ENCODE measurements at regions not wholly inside any gene's neighbourhood (a gene's known extent, or its start where the extent isn't known, plus 50 kb on each side); places are given as distances from the start of the nearest gene placed in this dataset.

DNA sequence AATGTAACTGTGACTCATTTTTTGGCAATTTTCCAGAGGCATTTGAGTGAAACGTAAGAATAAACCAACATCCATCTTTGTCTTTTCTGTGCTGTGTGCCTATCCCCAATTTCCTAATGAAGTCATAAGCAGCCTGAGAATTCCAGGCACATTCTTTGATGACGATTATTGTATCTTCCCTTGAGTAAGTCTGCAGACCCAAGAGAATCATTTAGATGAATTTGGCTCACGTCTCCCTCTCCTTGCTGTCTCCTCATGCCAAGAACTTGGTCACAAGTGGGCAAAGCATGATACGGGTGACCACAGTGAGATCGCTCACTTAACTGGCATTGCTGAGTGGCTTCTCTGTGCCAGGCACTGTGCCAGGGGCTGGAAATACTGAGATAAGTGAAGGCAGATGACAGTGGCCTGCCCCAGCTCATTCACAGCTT, 384.5 kb upstream of the IL12A start:
- Histone ChIP-seq H3K4me2 (no peak overlapping the region), H4K20me1 (ENCODE audit: insufficient read depth) (no peaks in the 10 kb centered on the region), H3K9me2 (no peaks in the 10 kb centered on the region), H3K27me3 (ENCODE audit: insufficient read depth) (no peaks in the 10 kb centered on the region), H2AFZ (ENCODE audit: low read depth) (no peak overlapping the region), H3K4me3 (ENCODE audit: low read depth in 2 of 2, low read length in 1 of 2) (no peak overlapping the region), H3K36me3 (replicated peaks in 1 of 2; ENCODE audit: control insufficient read depth in 1 of 2, insufficient read depth in 2 of 2, low read length in 1 of 2) (no peaks in the 10 kb centered on the region), H3F3A (replicated peaks; ENCODE audit: insufficient read depth) (no peaks in the 10 kb centered on the region), H3K9me3 (0 out of 2 replicates have a peak, but pooled peaks cover 5% of the 10 kb centered on the region), H3K4me1 (ENCODE audit: control insufficient read depth in 1 of 2, insufficient read depth in 2 of 2, low read depth in 1 of 2, low read length in 1 of 2) (peaks cover 0 to 16% of the 10 kb centered on the region in 2 experiments; a peak in 2 of 4 replicates), H3K27ac (ENCODE audit: low read depth in 2 of 2, low read length in 1 of 2) (no peak overlapping the region; a peak in 1 of 4 replicates), H3K79me2 (ENCODE audit: insufficient read depth) (no peaks in the 10 kb centered on the region), H3K9ac (no peak overlapping the region)
- CTCF ChIA-PET = interaction anchor here (0.7 to 2.1 kb wide), 3 partner anchors 12 to 339 kb away, joined by 3 to 7 read pairs (median 3); no protein-coding TSS in a partner anchor
- 21% methylated on average over 5 of the region's 5 CpGs for WGBS (ENCODE audit: low lambda C conversion rate)
- TF ChIP-seq TCF12 (IDR thresholded peaks at IDR 0.05) = peak; percentile 30; the same call in 1 of the 2 replicates
- peak; percentile 20 for TF ChIP-seq NFIC (IDR thresholded peaks at IDR 0.05; ENCODE audit: borderline replicate concordance)
- no peak for TF ChIP-seq GABPA (IDR thresholded peaks at IDR 0.05; ENCODE audit: low read depth)
- POLR2A ChIA-PET = no interaction called here
- no peak for DNase-seq

DNA sequence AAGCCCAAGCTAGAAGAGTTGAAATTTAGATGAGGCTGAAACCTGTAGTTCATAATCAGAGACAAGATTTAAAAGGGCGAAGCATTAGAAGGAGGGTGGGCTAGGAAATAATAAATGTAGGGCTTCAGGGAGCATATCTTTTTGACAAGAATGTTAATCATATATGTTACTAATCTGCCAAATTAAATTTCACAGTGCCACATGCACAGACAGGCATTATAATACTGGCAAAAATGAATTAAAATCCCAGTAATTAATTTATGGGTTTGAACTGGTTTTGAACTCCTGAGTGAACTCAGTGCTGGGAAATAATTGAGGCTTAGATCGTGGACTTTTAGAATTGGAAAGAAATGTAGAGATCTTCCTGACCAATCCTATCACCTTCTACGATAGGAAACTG, 383.5 kb upstream of the IL12A start:
- 55% methylated on average over 3 of the region's 3 CpGs for WGBS (ENCODE audit: low lambda C conversion rate)
- Histone ChIP-seq H3F3A (replicated peaks; ENCODE audit: insufficient read depth) (no peaks in the 10 kb centered on the region), H3K9me3 (0 out of 2 replicates have a peak, but pooled peaks cover 2% of the 10 kb centered on the region), H3K4me3 (ENCODE audit: low read depth in 2 of 2, low read length in 1 of 2) (no peak overlapping the region), H3K9ac (no peak overlapping the region), H3K27ac (ENCODE audit: low read depth in 2 of 2, low read length in 1 of 2) (no peak overlapping the region), H3K27me3 (ENCODE audit: insufficient read depth) (no peaks in the 10 kb centered on the region), H2AFZ (ENCODE audit: low read depth) (no peak overlapping the region), H3K4me1 (ENCODE audit: control insufficient read depth in 1 of 2, insufficient read depth in 2 of 2, low read depth in 1 of 2, low read length in 1 of 2) (peaks cover 0 to 16% of the 10 kb centered on the region in 2 experiments; a peak in 2 of 4 replicates), H3K4me2 (no peak overlapping the region), H3K36me3 (replicated peaks in 1 of 2; ENCODE audit: control insufficient read depth in 1 of 2, insufficient read depth in 2 of 2, low read length in 1 of 2) (no peaks in the 10 kb centered on the region), H3K79me2 (ENCODE audit: insufficient read depth) (no peaks in the 10 kb centered on the region), H3K9me2 (no peaks in the 10 kb centered on the region), H4K20me1 (ENCODE audit: insufficient read depth) (no peaks in the 10 kb centered on the region)
- CTCF ChIA-PET = interaction anchor here (0.7 to 1.2 kb wide), 2 partner anchors 11 to 340 kb away, joined by 3 read pairs; no protein-coding TSS in a partner anchor
- POLR2A ChIA-PET = no interaction called here
- no peak for DNase-seq
- TF ChIP-seq RCOR1 (IDR thresholded peaks at IDR 0.05; ENCODE audit: low read length) (peak; percentile 73; the same call in 1 of the 2 replicates), POLR2AphosphoS5 (IDR thresholded peaks at IDR 0.05; ENCODE audit: low read depth, low read length) (no peak), MXI1 (IDR thresholded peaks at IDR 0.05; ENCODE audit: low read depth, low read length) (no peak), EP300 (IDR thresholded peaks at IDR 0.05; ENCODE audit: borderline replicate concordance in 1 of 2, low read depth in 1 of 2, low read length in 1 of 2) (peak in 1 of 2 experiments; percentile 80; a peak in 1 of 4 replicates), CHD2 (IDR thresholded peaks at IDR 0.05; ENCODE audit: low read length, partially characterized antibody) (peak; percentile 24), SMC3 (IDR thresholded peaks at IDR 0.05; ENCODE audit: low read depth, low read length) (no peak)
- TF ChIP-seq, protein P1, sequence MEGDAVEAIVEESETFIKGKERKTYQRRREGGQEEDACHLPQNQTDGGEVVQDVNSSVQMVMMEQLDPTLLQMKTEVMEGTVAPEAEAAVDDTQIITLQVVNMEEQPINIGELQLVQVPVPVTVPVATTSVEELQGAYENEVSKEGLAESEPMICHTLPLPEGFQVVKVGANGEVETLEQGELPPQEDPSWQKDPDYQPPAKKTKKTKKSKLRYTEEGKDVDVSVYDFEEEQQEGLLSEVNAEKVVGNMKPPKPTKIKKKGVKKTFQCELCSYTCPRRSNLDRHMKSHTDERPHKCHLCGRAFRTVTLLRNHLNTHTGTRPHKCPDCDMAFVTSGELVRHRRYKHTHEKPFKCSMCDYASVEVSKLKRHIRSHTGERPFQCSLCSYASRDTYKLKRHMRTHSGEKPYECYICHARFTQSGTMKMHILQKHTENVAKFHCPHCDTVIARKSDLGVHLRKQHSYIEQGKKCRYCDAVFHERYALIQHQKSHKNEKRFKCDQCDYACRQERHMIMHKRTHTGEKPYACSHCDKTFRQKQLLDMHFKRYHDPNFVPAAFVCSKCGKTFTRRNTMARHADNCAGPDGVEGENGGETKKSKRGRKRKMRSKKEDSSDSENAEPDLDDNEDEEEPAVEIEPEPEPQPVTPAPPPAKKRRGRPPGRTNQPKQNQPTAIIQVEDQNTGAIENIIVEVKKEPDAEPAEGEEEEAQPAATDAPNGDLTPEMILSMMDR (IDR thresholded peaks at IDR 0.05) = no peak

DNA sequence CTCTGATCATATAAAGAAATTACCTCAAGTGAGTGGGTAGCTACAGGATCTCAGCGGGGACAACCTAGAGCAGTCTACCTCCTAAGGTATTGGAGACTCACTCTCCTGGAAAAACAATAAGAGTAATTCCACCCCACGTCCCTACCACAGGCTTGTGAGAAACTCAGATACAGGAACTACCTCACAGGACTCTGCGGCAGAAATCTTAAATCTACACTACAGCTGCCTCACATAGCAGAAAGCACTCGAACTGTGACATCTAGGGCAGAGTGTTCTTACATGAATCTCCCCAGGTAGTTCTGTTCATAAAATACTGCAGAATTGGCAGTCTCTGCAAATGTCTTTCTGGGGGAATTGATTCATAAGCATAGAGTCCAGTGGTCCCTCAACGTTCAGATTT, 382.9 kb upstream of the IL12A start:
- H3K79me2 ChIP-seq (ENCODE audit: insufficient read depth) = no peaks in the 10 kb centered on the region
- H3K36me3 ChIP-seq (replicated peaks in 1 of 2; ENCODE audit: control insufficient read depth in 1 of 2, insufficient read depth in 2 of 2, low read length in 1 of 2) = no peaks in the 10 kb centered on the region
- no peak overlapping the region for H3K4me3 ChIP-seq (ENCODE audit: low read depth in 2 of 2, low read length in 1 of 2)
- H3K4me1 ChIP-seq (ENCODE audit: control insufficient read depth in 1 of 2, insufficient read depth in 2 of 2, low read depth in 1 of 2, low read length in 1 of 2) = peaks cover 0 to 16% of the 10 kb centered on the region in 2 experiments; a peak in 2 of 4 replicates
- H3K9me2 ChIP-seq = no peaks in the 10 kb centered on the region
- no peak overlapping the region for H3K9ac ChIP-seq
- H3K9me3 ChIP-seq = no peaks in the 10 kb centered on the region
- H3K4me2 ChIP-seq = no peak overlapping the region
- no peak overlapping the region for H3K27ac ChIP-seq (ENCODE audit: low read depth in 2 of 2, low read length in 1 of 2)
- no peak for DNase-seq
- H4K20me1 ChIP-seq (ENCODE audit: insufficient read depth) = no peaks in the 10 kb centered on the region
- no peak overlapping the region for H2AFZ ChIP-seq (ENCODE audit: low read depth)
- ChIA-PET POLR2A (no interaction called here), CTCF (interaction anchor here (0.7 to 1.3 kb wide), 3 partner anchors 11 to 53 kb away, joined by 3 read pairs; no protein-coding TSS in a partner anchor)
- H3K27me3 ChIP-seq (ENCODE audit: insufficient read depth) = no peaks in the 10 kb centered on the region
- TF ChIP-seq RXRA (IDR thresholded peaks at IDR 0.05; ENCODE audit: borderline replicate concordance, low read depth) (no peak), GABPA (IDR thresholded peaks at IDR 0.05; ENCODE audit: low read depth) (no peak), NRF1 (IDR thresholded peaks at IDR 0.05; ENCODE audit: low read depth, low read length) (no peak), MXI1 (IDR thresholded peaks at IDR 0.05; ENCODE audit: low read depth, low read length) (no peak), MEF2A (IDR thresholded peaks at IDR 0.05; ENCODE audit: borderline replicate concordance, low read depth) (no peak)
- TF ChIP-seq, protein P2, sequence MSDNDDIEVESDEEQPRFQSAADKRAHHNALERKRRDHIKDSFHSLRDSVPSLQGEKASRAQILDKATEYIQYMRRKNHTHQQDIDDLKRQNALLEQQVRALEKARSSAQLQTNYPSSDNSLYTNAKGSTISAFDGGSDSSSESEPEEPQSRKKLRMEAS (IDR thresholded peaks at IDR 0.05; ENCODE audit: low read depth) = no peak
- H3F3A ChIP-seq (replicated peaks; ENCODE audit: insufficient read depth) = no peaks in the 10 kb centered on the region
- 71% methylated on average over 5 of the region's 5 CpGs for WGBS (ENCODE audit: low lambda C conversion rate)
